ENCODE measurements at regions not wholly inside any gene's neighbourhood (a gene's known extent, or its start where the extent isn't known, plus 50 kb on each side); places are given as distances from the start of the nearest gene placed in this dataset.

- DNase-seq (ENCODE audit: low spot score) = no peak
- in situ Hi-C loops (cut with MboI; ENCODE audit: low sequenced_read_pairs, unreplicated experiment) = no loop called here
- TF ChIP-seq, protein P1, sequence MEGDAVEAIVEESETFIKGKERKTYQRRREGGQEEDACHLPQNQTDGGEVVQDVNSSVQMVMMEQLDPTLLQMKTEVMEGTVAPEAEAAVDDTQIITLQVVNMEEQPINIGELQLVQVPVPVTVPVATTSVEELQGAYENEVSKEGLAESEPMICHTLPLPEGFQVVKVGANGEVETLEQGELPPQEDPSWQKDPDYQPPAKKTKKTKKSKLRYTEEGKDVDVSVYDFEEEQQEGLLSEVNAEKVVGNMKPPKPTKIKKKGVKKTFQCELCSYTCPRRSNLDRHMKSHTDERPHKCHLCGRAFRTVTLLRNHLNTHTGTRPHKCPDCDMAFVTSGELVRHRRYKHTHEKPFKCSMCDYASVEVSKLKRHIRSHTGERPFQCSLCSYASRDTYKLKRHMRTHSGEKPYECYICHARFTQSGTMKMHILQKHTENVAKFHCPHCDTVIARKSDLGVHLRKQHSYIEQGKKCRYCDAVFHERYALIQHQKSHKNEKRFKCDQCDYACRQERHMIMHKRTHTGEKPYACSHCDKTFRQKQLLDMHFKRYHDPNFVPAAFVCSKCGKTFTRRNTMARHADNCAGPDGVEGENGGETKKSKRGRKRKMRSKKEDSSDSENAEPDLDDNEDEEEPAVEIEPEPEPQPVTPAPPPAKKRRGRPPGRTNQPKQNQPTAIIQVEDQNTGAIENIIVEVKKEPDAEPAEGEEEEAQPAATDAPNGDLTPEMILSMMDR (IDR thresholded peaks at IDR 0.05; ENCODE audit: borderline replicate concordance, control extremely low read depth, extremely low read depth, insufficient read depth, missing control alignments) = no peak
Measured at GRCh38 chr1:192081359-192081758, 76.9 kb upstream of the RGS18 start.

DNA sequence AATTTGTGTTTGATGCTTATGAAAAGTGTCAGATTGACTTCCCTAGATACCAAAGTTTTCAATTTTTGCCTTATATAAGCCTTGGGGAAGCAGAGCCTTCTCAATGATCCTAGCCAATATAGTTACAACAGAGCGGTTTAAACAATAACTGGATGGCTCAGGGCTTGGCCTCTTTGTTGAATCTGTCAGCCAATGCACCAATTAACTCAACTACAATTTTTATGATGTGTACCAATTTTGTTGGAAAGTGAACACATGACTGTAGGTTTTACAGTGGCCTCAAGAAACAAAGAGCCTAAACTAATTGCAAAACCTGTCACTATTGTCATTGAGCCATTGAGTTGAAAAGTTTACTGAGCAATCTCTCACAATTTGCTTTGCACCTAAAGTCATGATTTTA is 71.6 kb upstream of the RGS18 start:
- TF ChIP-seq, protein P1 (IDR thresholded peaks at IDR 0.05; ENCODE audit: borderline replicate concordance, control extremely low read depth, extremely low read depth, insufficient read depth, missing control alignments) = no peak
- in situ Hi-C loops (cut with MboI; ENCODE audit: low sequenced_read_pairs, unreplicated experiment) = no loop called here

GRCh38 chr1:192087334-192087733 is 70.9 kb upstream of the RGS18 start:
- DNase-seq (ENCODE audit: low spot score) = no peak
- TF ChIP-seq, protein P1 (IDR thresholded peaks at IDR 0.05; ENCODE audit: borderline replicate concordance, control extremely low read depth, extremely low read depth, insufficient read depth, missing control alignments) = no peak
- in situ Hi-C loops (cut with MboI; ENCODE audit: low sequenced_read_pairs, unreplicated experiment) = no loop called here

More for the DNA sequence above, 71.6 kb upstream of the RGS18 start:
- DNase-seq (ENCODE audit: low spot score) = no peak

DNA sequence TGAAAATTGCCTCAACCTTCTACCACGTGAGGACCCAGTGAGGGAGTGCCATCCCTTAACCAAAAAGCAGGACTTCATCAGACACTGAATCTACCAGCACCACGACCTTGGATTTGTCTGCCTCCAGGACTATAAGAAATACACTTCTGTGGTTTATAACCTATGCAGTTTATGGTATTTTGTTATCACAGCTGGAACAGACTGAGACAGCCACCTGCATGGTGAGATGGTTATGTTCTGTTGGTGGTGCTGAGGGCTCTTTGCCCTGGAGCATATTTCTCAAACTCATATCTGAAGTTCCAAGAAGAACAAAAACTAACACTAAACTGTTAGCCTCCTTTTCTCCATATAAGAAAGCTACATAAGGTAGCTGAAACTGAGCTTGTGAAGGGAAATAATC is 69.8 kb upstream of the RGS18 start:
- TF ChIP-seq, protein P1 (IDR thresholded peaks at IDR 0.05; ENCODE audit: borderline replicate concordance, control extremely low read depth, extremely low read depth, insufficient read depth, missing control alignments) = no peak
- in situ Hi-C loops (cut with MboI; ENCODE audit: low sequenced_read_pairs, unreplicated experiment) = no loop called here
- DNase-seq (ENCODE audit: low spot score) = no peak

DNA sequence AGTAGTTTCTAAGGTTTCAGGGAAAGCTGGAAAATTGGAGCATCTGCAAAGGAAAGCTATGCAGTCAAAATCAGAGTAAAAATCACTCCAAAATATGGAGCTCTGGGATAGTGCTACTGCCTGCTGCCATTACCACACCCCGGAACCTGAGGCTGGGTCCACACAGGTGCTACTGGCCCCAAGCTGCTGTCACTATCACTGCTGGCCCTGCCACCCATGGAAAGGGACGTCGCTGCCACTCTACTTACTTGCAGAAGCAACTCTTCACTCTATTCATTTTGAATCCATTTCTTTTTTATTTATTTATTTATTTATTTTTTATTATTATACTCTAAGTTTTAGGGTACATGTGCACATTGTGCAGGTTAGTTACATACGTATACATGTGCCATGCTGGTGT is 60.3 kb upstream of the RGS18 start:
- no peak for DNase-seq (ENCODE audit: low spot score)
- in situ Hi-C loops (cut with MboI; ENCODE audit: low sequenced_read_pairs, unreplicated experiment) = no loop called here
- TF ChIP-seq, protein P1 (IDR thresholded peaks at IDR 0.05; ENCODE audit: borderline replicate concordance, control extremely low read depth, extremely low read depth, insufficient read depth, missing control alignments) = no peak

DNA sequence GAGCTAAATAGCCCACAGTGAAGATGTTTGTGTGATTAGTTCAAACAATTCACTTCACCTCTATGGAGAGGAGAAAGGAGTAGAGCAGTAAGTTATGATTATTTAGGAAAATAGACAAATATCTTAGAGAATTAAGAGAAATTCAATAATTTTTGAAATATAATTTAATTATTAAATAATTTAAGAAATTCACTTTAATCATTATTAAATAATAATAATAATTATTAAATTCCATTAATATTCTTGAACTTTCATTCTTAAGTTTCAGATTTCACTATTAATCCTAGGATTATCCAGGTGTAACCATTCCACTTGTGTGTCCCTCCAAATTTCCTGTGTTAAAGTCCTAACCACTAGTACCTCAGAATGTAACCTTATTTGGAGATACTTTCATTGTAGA is 58.9 kb upstream of the RGS18 start:
- no peak for DNase-seq (ENCODE audit: low spot score)
- TF ChIP-seq, protein P1 (IDR thresholded peaks at IDR 0.05; ENCODE audit: borderline replicate concordance, control extremely low read depth, extremely low read depth, insufficient read depth, missing control alignments) = no peak
- in situ Hi-C loops (cut with MboI; ENCODE audit: low sequenced_read_pairs, unreplicated experiment) = no loop called here

Measured in GM13976 (cell line).